CD4-positive, CD25-positive, alpha-beta regulatory T cell (primary cell): ENCODE measurements at regions not wholly inside any gene's neighbourhood (a gene's known extent, or its start where the extent isn't known, plus 50 kb on each side); places are given as distances from the start of the nearest gene placed in this dataset.
"Not testable (repeated sequence)": the region's sequence is repeated elsewhere in the genome, so short reads cannot be mapped to it uniquely, and the experiment has no call there.

Experiments
- ATAC-seq, 2 donors: fragments of 150-1000 bp; cut with Tn5 transposase; one replicate each; pipeline ENCODE4 v1.10.0; 2021; ENCODE audit warnings: low read depth in 2 of 2, moderate number of reproducible peaks in 2 of 2, moderate library complexity in 1 of 2
- DNase-seq, 3 donors: peaks; one replicate each; pipeline versions ENCODE4 v3.0.0 to v3.0.0-alpha.2; 2012 to 2022; ENCODE audit warnings: mixed read lengths in 1 of 3
- H3K27ac ChIP-seq: one replicate; pipeline ENCODE4 v1.7.0; 2013; ENCODE audit warnings: mild to moderate bottlenecking, low read length; ENCODE audit not compliant: insufficient read depth, poor library complexity, severe bottlenecking
- H3K27me3 ChIP-seq: one replicate; pipeline ENCODE4 v1.7.0; 2013; ENCODE audit warnings: low read length; ENCODE audit not compliant: control insufficient read depth, insufficient read depth
- H3K36me3 ChIP-seq: one replicate; pipeline ENCODE4 v1.7.0; 2013; ENCODE audit warnings: mild to moderate bottlenecking, low read length, moderate library complexity; ENCODE audit not compliant: control insufficient read depth, insufficient read depth
- H3K4me1 ChIP-seq: 2 replicates; pipeline ENCODE4 v1.7.0; 2013; ENCODE audit warnings: mild to moderate bottlenecking, low read length; ENCODE audit not compliant: insufficient read depth, control insufficient read depth, poor library complexity, severe bottlenecking
- H3K4me3 ChIP-seq: one replicate; pipeline ENCODE4 v1.7.0; 2013; ENCODE audit warnings: low read depth, mild to moderate bottlenecking, low read length, moderate library complexity
- H3K9me3 ChIP-seq, 2 experiments: 1 replicate in 1 of 2; 2 replicates in 1 of 2; pipeline ENCODE4 v1.7.0; 2013; ENCODE audit warnings: low read length in 2 of 2, mild to moderate bottlenecking in 1 of 2, moderate library complexity in 1 of 2; ENCODE audit not compliant: control insufficient read depth in 2 of 2
- H3K27ac Mint-ChIP-seq, 3 donors: one replicate each; pipeline ENCODE4 v1.8.0; 2020 to 2022; ENCODE audit warnings: mild to moderate bottlenecking in 3 of 3, mixed read lengths in 3 of 3, moderate library complexity in 2 of 3
- H3K27me3 Mint-ChIP-seq: one replicate; pipeline ENCODE4 v1.8.0; 2022; ENCODE audit warnings: mild to moderate bottlenecking, mixed read lengths
- H3K36me3 Mint-ChIP-seq: one replicate; pipeline ENCODE4 v1.8.0; 2020; ENCODE audit warnings: mixed read lengths
- H3K4me1 Mint-ChIP-seq, 4 donors: one replicate each; pipeline ENCODE4 v1.8.0; 2020 to 2022; ENCODE audit warnings: mixed read lengths in 4 of 4, mild to moderate bottlenecking in 1 of 4
- H3K4me3 Mint-ChIP-seq, 4 donors: one replicate each; pipeline ENCODE4 v1.8.0; 2020 to 2022; ENCODE audit warnings: mild to moderate bottlenecking in 4 of 4, mixed read lengths in 4 of 4, moderate library complexity in 3 of 4
- H3K9me3 Mint-ChIP-seq, 7 donors: one replicate each; pipeline ENCODE4 v1.8.0; 2020 to 2022; ENCODE audit warnings: mixed read lengths in 7 of 7, mild to moderate bottlenecking in 3 of 7, moderate library complexity in 2 of 7

GRCh38 chr18:1033092-1033491 lies 128.4 kb downstream of the ADCYAP1 start:
- not testable (repeated sequence) for H3K27ac Mint-ChIP-seq, H3K9me3 ChIP-seq, H3K27ac ChIP-seq, ATAC-seq, DNase-seq, H3K4me3 ChIP-seq, H3K4me3 Mint-ChIP-seq, H3K4me1 ChIP-seq, H3K4me1 Mint-ChIP-seq, H3K36me3 ChIP-seq, H3K27me3 Mint-ChIP-seq, H3K27me3 ChIP-seq, H3K36me3 Mint-ChIP-seq
- H3K9me3 Mint-ChIP-seq: peaks cover 1 to 23% (median 7%) of the 10 kb centered on the region in 7 donors

GRCh38 chr18:1034971-1035370 lies 130.3 kb downstream of the ADCYAP1 start:
- Histone ChIP-seq H3K4me1 (no peaks in the 10 kb centered on the region), H3K4me3 (no peak overlapping the region), H3K9me3 (no peaks in the 10 kb centered on the region), H3K27ac (no peak overlapping the region), H3K36me3 (no peaks in the 10 kb centered on the region), H3K27me3 (no peaks in the 10 kb centered on the region)
- DNase-seq (no peak), ATAC-seq (no peak)
- no peaks in the 10 kb centered on the region for H3K4me1 Mint-ChIP-seq
- H3K36me3 Mint-ChIP-seq: no peaks in the 10 kb centered on the region
- no peak overlapping the region for H3K27ac Mint-ChIP-seq
- peaks cover 0 to 19% (median 7%) of the 10 kb centered on the region in 7 donors for H3K9me3 Mint-ChIP-seq
- H3K27me3 Mint-ChIP-seq: no peaks in the 10 kb centered on the region
- H3K4me3 Mint-ChIP-seq: no peak overlapping the region

- Mint-ChIP-seq H3K27ac (no peak overlapping the region), H3K4me3 (no peak overlapping the region), H3K9me3 (peaks cover 0 to 15% (median 7%) of the 10 kb centered on the region in 7 donors), H3K27me3 (no peaks in the 10 kb centered on the region), H3K4me1 (no peaks in the 10 kb centered on the region), H3K36me3 (no peaks in the 10 kb centered on the region)
- H3K27me3 ChIP-seq: no peaks in the 10 kb centered on the region
- H3K4me3 ChIP-seq: no peak overlapping the region
- ATAC-seq (no peak), DNase-seq (no peak)
- H3K27ac ChIP-seq: no peak overlapping the region
- H3K36me3 ChIP-seq: no peaks in the 10 kb centered on the region
- H3K4me1 ChIP-seq: no peaks in the 10 kb centered on the region
- H3K9me3 ChIP-seq: no peaks in the 10 kb centered on the region
These were observed 132.3 kb downstream of the ADCYAP1 start for GRCh38 chr18:1036926-1037325.

GRCh38 chr18:1037776-1038175 lies 133.1 kb downstream of the ADCYAP1 start:
- Histone ChIP-seq H3K27ac (no peak overlapping the region), H3K4me3 (no peak overlapping the region), H3K4me1 (no peaks in the 10 kb centered on the region), H3K36me3 (no peaks in the 10 kb centered on the region), H3K9me3 (no peaks in the 10 kb centered on the region), H3K27me3 (no peaks in the 10 kb centered on the region)
- Mint-ChIP-seq H3K4me1 (no peaks in the 10 kb centered on the region), H3K27ac (no peak overlapping the region), H3K9me3 (peaks cover 0 to 12% (median 5%) of the 10 kb centered on the region in 7 donors), H3K27me3 (no peaks in the 10 kb centered on the region), H3K4me3 (no peak overlapping the region), H3K36me3 (no peaks in the 10 kb centered on the region)
- DNase-seq: no peak
- no peak for ATAC-seq

GRCh38 chr18:1039421-1039820 lies 134.8 kb downstream of the ADCYAP1 start:
- no peaks in the 10 kb centered on the region for H3K36me3 Mint-ChIP-seq
- H3K4me1 ChIP-seq: no peaks in the 10 kb centered on the region
- peaks cover 0 to 9% (median 5%) of the 10 kb centered on the region in 7 donors for H3K9me3 Mint-ChIP-seq
- H3K27ac ChIP-seq: no peak overlapping the region
- H3K27ac Mint-ChIP-seq: no peak overlapping the region
- no peaks in the 10 kb centered on the region for H3K9me3 ChIP-seq
- ATAC-seq (no peak), DNase-seq (no peak)
- no peak overlapping the region for H3K4me3 Mint-ChIP-seq
- no peaks in the 10 kb centered on the region for H3K27me3 ChIP-seq
- H3K4me1 Mint-ChIP-seq: no peaks in the 10 kb centered on the region
- no peak overlapping the region for H3K4me3 ChIP-seq
- no peaks in the 10 kb centered on the region for H3K27me3 Mint-ChIP-seq
- no peaks in the 10 kb centered on the region for H3K36me3 ChIP-seq

GRCh38 chr18:1043039-1043438 lies 138.4 kb downstream of the ADCYAP1 start:
- not testable (repeated sequence) for H3K4me1 Mint-ChIP-seq, H3K36me3 ChIP-seq, H3K4me1 ChIP-seq, H3K27me3 Mint-ChIP-seq, ATAC-seq, H3K36me3 Mint-ChIP-seq, H3K4me3 Mint-ChIP-seq, H3K4me3 ChIP-seq, H3K27ac ChIP-seq, H3K9me3 ChIP-seq, DNase-seq, H3K27me3 ChIP-seq
- Mint-ChIP-seq H3K27ac (peak overlapping the region in 1 of 3 donors; percentile 38), H3K9me3 (peaks cover 0 to 12% (median 5%) of the 10 kb centered on the region in 7 donors)

- H3K36me3 ChIP-seq: no peaks in the 10 kb centered on the region
- Mint-ChIP-seq H3K36me3 (no peaks in the 10 kb centered on the region), H3K27ac (no peak overlapping the region), H3K27me3 (no peaks in the 10 kb centered on the region), H3K9me3 (peaks cover 3 to 12% (median 5%) of the 10 kb centered on the region in 7 donors), H3K4me1 (no peaks in the 10 kb centered on the region), H3K4me3 (no peak overlapping the region)
- H3K27me3 ChIP-seq: no peaks in the 10 kb centered on the region
- no peak for ATAC-seq
- no peak for DNase-seq
- no peaks in the 10 kb centered on the region for H3K9me3 ChIP-seq
- H3K4me1 ChIP-seq: no peaks in the 10 kb centered on the region
- H3K4me3 ChIP-seq: no peak overlapping the region
- H3K27ac ChIP-seq: no peak overlapping the region
These were observed 141.0 kb downstream of the ADCYAP1 start for GRCh38 chr18:1045658-1046057.

GRCh38 chr18:1047406-1047805 lies 142.7 kb downstream of the ADCYAP1 start:
- no peak overlapping the region for H3K4me3 ChIP-seq
- no peak overlapping the region for H3K27ac Mint-ChIP-seq

More at GRCh38 chr18:1047406-1047805, 142.7 kb downstream of the ADCYAP1 start:
- no peak overlapping the region for H3K4me3 Mint-ChIP-seq
- no peaks in the 10 kb centered on the region for H3K9me3 ChIP-seq
- no peaks in the 10 kb centered on the region for H3K27me3 Mint-ChIP-seq
- H3K4me1 ChIP-seq: no peaks in the 10 kb centered on the region
- H3K27ac ChIP-seq: no peak overlapping the region
- DNase-seq (no peak), ATAC-seq (no peak)
- H3K36me3 Mint-ChIP-seq: no peaks in the 10 kb centered on the region
- no peaks in the 10 kb centered on the region for H3K27me3 ChIP-seq
- no peaks in the 10 kb centered on the region for H3K36me3 ChIP-seq
- H3K4me1 Mint-ChIP-seq: no peaks in the 10 kb centered on the region
- H3K9me3 Mint-ChIP-seq: peaks cover 3 to 7% (median 3%) of the 10 kb centered on the region in 7 donors
